Amniotic epithelial cell (primary cell): ENCODE measurements at regions not wholly inside any gene's neighbourhood (a gene's known extent, or its start where the extent isn't known, plus 50 kb on each side); places are given as distances from the start of the nearest gene placed in this dataset.
A peak's percentile ranks its signal among the peaks of the same experiment; 100 is the strongest.

Source experiments
- DNase-seq: peaks from one replicate; pipeline ENCODE4 v3.0.0-alpha.2; 2010; ENCODE audit warnings: low read depth

DNA sequence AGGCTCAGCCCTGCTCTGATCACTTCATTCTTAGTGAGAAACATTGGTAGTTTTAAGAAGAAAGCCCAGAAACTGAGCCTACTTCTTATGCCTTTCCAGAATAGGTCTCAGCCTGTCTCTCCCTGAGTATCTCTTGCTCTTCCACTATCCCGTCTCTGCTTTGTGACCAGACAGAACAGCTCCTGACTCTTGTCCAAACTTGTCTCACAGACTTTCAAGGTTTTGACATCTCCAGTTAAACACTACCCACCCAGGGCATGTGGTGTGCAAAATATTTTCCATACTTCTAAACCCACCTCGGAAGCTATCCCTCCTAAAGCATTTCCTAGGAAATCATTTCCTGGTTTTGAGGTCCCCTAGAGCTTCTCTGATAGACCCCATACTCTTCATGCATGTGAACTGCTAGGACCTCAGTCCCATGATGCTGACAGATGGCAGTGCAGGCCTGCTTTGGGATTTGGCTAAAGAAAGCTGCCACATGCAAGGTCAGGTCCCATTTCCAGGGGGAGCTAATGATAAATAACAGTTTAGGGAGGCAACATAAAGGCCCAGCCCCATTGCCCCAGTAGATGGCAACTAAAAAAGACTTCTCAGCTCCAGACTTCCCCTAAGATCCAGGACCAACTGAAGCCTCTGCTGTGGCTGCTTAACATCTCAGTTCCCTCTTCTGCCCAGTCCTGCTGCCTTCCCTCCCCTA lies 211.5 kb downstream of the MED10 start:
- no peak for DNase-seq

DNA sequence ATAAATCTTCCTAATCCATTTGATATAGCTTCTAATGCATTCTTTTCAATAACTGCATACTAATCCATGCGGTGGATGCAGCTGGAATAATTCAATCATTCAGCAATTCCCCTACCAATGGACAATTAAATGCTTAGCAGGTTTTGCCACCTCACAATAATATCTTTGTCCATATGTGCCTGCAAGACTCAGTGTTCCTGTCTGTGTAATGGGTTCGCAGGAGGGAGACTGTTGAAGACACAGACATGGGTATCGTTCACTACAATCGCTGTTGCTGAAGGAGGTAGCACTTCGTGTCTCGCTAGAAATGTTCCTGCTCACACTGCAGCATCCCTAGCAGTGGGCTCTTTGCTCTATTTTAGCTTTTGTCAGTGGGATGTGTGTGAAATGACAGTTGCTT lies 214.4 kb downstream of the MED10 start:
- DNase-seq = no peak

DNA sequence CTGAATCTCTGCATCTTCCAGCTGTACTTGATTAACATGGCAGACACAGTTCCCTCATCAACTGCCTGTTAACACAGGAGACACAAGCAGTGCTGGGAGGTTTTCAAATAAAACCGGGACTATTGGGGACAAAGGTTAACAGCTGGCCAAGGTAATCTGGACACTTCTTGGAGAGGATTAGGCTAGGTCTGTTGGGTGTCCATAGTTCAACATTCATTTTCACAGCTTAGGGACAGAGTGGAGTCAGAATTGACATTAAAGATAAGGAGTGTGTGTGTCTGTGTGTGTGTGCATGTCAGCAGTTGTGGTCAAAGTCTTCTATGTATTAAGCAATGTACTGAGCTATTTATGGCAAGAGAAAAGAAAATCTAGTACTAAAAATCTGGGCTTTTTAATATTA lies 216.2 kb downstream of the MED10 start:
- peak; percentile 16 for DNase-seq

DNA sequence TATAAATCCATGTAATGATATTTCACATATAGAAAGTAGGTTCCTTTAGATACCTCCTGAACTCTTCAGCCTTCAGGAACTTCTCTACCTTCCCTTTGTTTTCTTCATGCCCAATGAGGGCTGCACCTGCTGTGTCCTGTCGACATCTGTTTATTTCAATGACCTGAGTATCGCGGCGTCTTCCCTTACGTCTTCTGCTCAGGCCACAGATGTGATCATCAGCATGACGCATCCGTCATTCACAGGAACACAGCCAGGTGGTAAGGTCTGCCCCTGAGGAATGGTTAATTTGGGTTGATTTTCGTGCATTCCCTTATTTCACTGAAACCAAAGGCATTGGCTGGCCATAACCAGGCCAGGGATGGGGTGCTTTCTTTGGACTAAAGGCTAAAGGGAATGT lies 217.1 kb downstream of the MED10 start:
- no peak for DNase-seq

DNA sequence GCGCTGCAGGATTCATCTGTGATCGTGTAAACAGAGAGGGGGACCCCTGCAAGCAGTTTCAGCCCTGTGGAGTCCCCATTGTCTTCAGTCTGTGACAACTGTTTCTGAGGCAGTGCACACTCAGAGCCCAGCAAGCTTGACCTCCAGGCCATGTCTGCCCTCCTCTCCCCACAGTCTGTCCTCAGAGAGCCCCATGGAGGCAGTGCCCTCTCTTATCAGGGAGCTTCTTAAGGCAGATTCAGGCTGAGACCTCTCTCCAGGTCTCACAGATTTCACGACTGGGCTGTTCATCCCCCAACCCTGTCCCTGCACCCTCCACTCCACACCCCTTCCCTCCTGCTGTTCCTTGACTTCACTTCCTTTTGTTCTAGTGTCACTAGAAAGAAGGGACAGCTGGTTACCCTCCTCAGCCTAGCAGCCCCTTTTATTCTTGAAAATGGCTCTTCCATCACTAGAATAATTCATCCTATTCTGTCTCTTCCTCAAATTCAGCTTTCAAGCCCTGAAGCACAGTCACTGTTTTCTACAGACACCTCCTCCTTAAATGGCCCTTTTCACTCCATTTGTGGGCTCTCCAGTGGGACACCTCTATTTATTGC lies 218.4 kb downstream of the MED10 start:
- no peak for DNase-seq

DNA sequence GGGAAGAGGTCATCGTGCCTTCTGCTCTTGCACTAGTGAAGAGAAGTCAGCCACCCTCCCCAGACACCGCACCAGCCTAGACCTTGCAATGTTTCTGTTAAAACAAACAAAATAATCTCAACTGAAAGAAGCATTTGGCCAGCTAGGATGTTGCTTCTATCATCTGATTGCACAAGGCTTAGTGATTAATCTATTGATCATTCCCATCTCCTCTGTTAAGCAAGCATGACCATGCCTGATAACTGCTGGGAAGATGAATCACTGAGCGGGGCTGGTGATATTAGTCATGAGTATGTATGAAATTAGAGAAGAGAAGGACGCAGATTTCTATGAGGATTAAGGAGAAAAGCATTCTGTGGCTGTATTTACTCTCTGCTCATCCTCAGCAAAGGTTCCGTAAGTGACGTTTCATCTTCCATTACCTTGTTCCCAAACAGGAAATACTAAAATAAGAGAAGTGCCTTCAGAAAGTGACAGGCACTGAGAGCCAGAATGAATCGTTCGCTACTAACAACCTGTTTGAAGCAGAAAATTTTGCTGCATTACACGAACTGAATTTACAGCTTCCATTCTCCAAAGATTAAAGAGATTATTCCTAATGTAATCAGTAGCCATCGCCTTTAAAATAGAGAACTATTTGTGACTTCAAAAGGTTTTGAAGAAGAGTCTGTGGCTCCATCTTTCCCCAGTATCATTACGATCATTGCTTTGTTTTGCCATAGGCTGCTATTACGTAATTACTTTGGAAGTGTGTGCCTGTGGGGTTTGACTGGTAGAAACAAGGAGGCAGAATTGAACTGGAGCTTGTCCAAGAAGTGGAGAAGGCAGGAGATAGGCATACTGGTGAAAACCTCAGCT lies 219.1 kb downstream of the MED10 start:
- peak; percentile 85 for DNase-seq

DNA sequence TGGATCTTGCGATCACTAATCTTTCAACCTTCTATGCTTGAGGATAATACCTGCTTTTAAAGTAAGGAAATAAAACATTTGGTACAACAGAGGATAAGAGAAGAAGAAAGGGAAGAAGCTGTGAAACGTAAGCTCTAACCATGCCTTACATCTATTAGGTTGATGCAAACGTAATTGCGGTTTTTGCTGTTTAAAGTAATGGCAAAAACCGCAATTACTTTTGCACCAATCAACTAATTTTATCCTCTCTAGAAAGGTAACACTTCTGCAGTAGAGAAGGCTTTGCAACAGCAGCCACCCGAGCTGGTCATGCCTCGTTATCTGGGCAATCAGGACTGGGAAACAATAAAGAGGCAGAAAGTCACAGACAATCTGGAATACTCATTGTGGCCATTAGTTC lies 224.1 kb downstream of the MED10 start:
- no peak for DNase-seq

DNA sequence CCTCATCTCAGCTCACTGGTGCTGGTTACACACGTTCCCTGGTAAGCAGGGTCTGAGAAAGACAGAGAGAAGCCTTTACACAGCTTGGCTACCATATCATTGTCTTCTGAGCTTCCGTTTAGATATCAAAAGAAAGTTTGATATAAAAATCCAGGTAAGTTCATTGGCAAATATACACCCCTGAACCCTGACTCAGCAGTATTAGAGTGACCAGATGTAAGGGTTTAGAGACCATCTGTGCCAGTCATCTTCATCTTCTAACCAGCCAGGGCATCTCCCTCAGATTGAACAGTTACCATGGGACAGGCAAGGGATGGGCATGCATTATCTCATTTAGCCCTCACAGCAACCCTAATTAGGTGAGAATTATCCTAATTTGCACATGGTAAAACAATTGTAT lies 232.1 kb downstream of the MED10 start:
- no peak for DNase-seq

DNA sequence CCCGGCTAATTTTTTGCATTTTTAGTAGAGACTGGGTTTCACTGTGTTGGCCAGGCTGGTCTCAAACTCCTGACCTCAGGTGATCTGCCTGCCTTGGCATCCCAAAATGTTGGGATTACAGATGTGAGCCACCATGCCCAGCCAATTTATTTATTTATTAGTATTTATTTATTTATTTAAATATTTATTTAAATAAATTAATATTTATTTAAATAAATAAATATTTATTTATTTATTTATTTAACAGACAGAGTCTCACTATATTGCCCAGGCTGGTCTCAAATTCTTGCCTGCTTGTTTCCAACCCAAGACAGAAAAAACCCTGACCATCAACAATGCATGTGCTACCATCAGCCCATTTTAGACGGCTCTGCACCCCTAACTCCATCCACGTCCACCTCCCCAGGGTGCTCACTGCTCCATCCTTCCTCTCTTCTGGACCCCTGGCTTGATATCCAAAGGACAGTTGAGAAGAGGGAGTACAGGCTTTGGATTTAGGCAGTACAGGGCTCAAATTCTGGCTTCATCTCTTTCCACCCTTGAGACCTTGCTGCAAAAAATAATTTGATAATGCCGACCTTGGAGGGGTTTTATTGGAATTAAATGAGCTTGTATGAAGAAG lies 232.6 kb downstream of the MED10 start:
- DNase-seq = no peak

DNA sequence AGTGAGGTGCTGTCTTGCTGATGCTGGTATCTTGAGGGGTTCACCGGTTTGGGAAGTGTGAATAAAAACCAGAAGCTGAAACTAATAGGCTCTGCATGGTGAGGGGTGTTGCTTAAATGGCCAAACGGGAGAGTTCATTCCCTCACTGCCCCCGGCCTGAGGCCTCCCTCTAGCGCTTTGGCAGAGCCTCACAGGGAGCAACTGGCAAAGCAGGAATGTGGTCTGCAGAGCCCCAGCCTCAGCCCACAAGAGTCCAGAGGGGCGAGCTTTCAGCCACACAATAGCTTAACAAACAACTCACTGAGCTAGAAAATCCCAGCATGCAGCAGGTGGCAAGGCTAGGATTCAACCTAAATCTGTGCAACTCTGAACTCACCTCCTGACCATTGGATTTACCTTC lies 234.8 kb downstream of the MED10 start:
- no peak for DNase-seq

DNA sequence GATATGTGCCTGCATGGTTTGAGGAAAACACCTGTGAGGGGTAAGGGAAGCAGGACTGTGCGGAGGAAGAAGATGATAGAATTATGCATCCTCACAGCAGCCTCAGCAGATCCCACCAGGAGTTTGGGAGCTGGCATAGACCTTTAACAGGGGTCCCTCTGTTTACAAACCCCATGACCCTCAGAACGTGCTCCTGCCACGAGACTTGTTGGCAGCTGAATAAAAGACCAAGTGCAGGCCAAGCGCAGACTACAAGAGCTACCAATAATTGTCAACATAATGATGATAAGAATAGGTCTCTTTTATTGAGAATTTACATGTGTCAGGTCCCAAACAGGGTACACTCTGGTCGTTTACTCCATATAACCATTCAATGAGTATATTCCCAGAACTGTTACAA lies 236.0 kb downstream of the MED10 start:
- no peak for DNase-seq

DNA sequence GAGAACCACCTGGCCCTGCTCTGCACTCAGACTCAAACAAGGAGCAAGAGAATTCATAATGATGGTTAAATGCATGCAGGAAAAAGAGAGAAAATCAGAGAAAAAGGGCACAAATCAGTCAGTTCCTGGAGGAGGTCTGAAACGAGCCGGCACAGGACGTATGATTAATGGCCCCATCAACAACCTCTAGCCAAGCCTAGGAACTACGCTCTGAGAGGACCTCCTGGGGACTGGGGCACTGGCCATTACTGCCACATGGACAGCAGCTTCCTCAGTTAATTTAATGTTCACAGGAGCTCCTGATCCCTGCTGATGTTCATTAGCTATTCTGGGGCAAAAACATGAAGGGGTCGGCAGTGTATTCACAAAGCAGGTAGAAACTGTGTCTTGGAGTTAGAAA lies 238.1 kb downstream of the MED10 start:
- DNase-seq = no peak

DNA sequence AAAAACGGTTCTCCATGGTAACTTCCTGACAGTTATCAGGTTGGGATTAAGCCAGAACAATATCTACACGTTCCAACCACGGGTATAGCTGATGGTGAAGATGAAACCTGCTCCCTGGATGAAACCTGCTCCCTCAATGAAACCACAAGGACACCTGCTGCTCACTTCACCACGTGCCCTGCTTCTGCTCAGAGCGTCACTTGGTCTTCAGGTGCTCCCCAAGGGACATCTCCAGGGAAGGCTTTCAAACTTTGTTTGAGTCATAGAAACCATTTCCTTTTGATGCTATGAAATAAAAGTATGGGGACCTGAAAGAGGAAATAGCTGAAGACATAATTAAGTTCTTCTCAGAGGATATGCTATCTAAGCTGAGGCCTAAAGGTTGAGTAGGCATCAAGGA lies 242.4 kb downstream of the MED10 start:
- no peak for DNase-seq

DNA sequence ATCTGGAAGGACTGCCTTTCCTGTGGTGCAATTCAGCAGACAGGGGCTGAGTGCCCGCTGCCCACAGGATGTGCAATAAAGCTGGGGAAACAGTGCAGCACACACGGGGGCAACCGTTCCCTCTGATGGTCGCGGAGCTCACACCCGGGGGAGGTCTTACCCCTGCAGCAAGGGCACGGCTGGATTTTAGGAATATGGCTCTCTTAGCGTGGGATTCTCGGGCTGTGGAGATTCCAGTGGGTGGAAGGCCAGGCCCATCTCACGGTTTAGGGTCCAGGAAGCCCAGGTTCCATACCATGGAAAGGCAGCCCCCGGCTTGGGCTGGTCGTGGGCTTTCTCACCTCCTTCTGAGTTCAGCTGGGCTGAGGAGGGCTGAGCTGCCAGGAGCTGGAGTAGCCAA lies 244.1 kb downstream of the MED10 start:
- DNase-seq = no peak

DNA sequence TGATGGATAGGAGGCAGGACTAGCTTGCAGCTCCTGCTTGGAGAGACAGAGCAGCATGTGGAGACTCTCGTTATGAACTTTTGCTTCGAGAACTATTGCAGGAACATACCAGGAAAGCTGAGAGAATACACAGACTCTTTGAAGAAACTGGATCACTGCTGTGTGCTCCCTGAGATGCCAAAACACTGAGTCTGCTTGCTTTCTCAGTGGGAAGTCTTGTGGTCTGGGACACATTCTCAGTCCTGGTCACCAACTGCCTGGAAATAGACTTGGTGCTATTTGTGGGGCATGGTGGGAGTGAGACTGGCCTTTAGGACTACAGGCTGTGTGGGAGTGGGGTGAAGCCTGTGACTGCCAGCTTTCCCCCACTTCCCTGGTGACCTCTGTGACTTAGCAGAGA lies 252.6 kb downstream of the MED10 start:
- no peak for DNase-seq

DNA sequence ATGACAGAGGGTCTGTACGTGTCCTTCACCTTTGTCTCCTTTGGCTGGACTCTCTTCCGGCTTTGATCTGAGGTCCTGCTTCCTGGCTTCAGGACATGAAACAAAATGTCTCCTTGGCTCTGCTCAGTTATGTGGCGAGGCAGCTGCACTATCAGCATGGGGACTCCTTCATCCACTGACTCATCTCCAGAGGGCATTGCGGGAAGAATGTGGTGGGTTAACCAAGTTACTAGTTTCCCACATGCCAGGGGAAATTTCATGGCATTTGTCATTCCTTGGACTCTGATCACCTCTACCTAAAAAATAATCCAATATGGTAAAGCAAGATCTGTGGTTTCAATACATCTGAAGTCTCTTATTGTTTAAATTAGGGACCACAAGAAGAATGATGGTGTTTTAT lies 259.7 kb downstream of the MED10 start:
- no peak for DNase-seq

DNA sequence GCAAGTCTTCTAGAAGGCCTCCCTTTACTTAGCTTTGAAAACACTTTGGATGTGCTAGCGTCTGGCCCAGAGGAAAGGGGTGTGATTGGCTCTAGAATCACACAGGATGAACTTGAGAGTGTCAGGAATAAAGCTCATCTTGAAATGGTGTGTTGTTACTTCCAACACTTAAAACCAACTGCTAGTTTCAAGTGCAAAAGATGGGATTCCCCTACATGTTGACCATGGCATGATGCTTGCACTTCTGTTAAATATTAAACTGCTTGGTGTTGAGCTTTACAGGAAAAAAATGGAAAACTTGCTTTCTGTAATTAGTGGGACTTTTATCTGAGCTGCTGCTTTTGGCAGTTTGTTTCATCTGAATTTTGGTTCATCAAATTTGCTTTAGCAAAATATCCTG lies 261.1 kb downstream of the MED10 start:
- no peak for DNase-seq

DNA sequence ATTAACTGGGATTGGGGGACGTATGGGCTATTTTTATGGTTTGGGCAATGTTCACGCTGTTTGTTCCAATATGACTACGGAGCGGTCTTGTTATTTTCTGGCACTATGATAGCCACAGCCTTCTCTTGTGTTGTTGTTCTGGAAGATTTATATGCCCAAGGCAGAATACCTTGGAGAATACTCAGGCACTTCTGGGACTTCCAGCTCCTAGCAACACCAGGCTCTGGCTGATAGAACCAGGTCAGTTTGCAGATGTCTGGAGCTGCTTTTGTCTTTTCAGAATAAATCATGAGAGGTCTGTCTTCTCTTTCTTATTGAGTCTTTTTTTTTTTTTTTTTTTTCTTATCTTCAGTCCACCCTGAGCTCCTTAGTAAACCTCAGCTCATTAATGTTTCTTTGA lies 262.5 kb downstream of the MED10 start:
- no peak for DNase-seq

DNA sequence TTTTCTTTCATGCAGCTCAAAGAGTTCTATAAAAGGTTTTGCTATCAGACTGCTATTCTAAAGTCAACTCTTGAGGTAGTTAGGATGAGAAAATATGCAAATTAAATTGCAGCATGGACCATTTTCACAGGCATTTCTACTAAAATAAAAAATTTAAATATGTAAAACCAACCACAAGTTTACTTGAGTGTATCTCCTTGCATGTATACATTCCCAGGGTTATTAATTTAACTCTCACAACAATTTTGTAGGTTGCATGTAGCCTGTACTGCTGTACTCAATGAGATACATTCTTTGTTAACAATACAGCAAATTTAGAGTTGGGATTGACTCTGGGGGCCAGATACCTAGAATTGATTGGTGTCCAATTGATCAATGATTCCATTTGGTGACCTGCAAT lies 265.8 kb downstream of the MED10 start:
- no peak for DNase-seq

DNA sequence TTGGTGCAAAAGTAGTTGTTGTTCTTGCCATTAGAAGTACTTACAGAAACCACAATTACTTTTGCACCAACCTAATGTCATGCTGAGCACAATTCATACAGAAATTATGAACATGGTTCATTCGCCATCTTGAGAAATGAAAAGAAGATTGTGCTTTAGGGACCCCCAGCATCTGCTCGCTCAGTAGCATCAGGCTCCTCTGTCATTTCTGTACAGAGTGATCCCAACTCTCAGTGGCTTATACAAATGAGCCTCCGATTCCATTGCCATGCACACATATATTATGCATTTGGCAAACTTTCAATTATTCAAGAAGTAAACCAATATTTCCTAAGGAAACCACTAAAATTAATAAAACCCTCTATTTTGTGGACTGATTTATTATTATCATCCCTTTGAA lies 266.2 kb downstream of the MED10 start:
- no peak for DNase-seq

DNA sequence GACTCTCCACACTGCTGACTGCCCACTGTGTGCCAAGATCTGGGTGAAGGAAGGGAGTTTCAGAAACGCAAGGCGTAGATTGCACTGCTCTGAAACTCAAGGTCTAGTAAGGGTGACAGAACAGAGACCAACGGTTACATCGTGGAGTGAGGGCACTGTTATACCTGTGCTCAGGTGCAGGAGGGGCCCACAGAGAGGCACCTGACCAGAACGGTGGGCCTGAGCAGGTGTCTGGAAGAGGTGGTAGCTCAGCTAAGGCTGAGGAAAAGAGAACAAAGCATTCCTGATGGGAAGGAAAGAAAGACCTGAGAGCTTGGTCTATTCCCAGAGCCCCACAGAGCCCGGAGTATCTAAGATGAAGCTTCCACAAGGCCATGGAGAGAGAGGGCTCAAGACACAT lies 267.2 kb downstream of the MED10 start:
- no peak for DNase-seq

DNA sequence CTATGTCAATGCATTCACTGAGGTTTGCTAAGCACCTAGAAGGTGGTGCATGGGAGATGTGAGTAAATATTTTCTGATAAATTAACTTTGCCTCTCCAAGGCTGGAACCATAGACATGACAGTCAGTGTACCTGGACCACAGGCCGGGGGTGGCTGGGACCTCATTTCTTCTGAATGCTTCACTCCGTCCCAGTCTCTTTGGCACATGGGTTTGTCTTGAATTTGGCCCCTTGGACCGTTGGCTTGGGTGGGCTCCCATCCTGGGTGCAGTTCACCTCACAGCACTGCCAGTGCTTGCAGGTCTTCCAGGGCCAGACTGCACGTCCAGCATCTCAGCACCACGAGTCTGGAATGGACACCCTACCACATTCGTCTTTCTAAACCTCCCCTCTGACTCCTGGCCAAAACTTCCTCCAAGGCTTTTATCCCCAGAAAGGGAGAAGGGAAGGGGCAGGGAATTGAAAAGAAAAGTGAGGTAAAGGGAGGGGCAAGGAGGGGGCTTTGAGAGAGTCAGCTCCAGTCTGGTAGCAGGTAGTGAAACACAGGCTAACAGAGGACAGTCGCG lies 267.8 kb downstream of the MED10 start:
- DNase-seq = no peak
